HepG2 (cell line): ENCODE measurements at regions not wholly inside any gene's neighbourhood (a gene's known extent, or its start where the extent isn't known, plus 50 kb on each side); places are given as distances from the start of the nearest gene placed in this dataset.

Source experiments
- AFF4 ChIP-seq: sonication (generic); formaldehyde crosslinking; IDR thresholded peaks from 2 replicates; pipeline ENCODE4 v1.4.0; 2020; ENCODE audit warnings: missing genetic modification reagents
- AHR ChIP-seq: IDR thresholded peaks from 2 replicates; pipeline ENCODE4 v1.6.1; 2018; ENCODE audit warnings: missing genetic modification reagents, missing compliant biosample characterization
- ATF3 ChIP-seq: sonication (generic); formaldehyde crosslinking; IDR thresholded peaks from 2 replicates; pipeline ENCODE4 v1.4.0; 2020; ENCODE audit warnings: missing genetic modification reagents
- CREM ChIP-seq, 2 experiments: sonication (generic) in 1 of 2; formaldehyde crosslinking in 1 of 2; IDR thresholded peaks; 2 replicates each; pipeline versions ENCODE4 v1.4.0 to v1.6.1; 2016 to 2020; ENCODE audit warnings: antibody characterized with exemption in 1 of 2, mild to moderate bottlenecking in 1 of 2, missing genetic modification reagents in 1 of 2
- ELF3 ChIP-seq: IDR thresholded peaks from 2 replicates; pipeline ENCODE4 v1.6.1; 2016; ENCODE audit warnings: missing genetic modification reagents, missing compliant biosample characterization
- LCORL ChIP-seq, 2 experiments: fragments of 450-650 bp in 1 of 2; sonication (generic) in 1 of 2; formaldehyde crosslinking in 1 of 2; IDR thresholded peaks; 2 replicates each; pipeline versions ENCODE4 v1.5.0 to v1.6.1; 2017 to 2020; ENCODE audit warnings: antibody characterized with exemption in 1 of 2, missing genetic modification reagents in 1 of 2
- MEF2D ChIP-seq: sonication (generic); formaldehyde crosslinking; IDR thresholded peaks from 2 replicates; pipeline ENCODE4 v1.5.1; 2020; ENCODE audit warnings: mild to moderate bottlenecking, missing genetic modification reagents
- PPARG ChIP-seq: conservative IDR thresholded peaks from 2 replicates; pipeline ENCODE4 v1.6.1; 2016; ENCODE audit warnings: missing biosample characterization, missing genetic modification reagents
- TBX2 ChIP-seq: sonication (generic); formaldehyde crosslinking; IDR thresholded peaks from 2 replicates; pipeline ENCODE4 v1.5.0; 2020; ENCODE audit warnings: missing genetic modification reagents, mild to moderate bottlenecking, borderline replicate concordance
- ZBTB7A ChIP-seq: sonication (generic); formaldehyde crosslinking; IDR thresholded peaks from 2 replicates; pipeline ENCODE4 v1.8.0; 2022; ENCODE audit warnings: mild to moderate bottlenecking, missing genetic modification reagents
- ZBTB7B ChIP-seq: sonication (generic); formaldehyde crosslinking; IDR thresholded peaks from 2 replicates; pipeline ENCODE4 v1.4.0; 2020; ENCODE audit warnings: missing genetic modification reagents
- ZMAT3 ChIP-seq: sonication (generic); formaldehyde crosslinking; conservative IDR thresholded peaks from 2 replicates; pipeline ENCODE4 v1.7.0; 2021; ENCODE audit warnings: missing genetic modification reagents
- ZNF205 ChIP-seq: IDR thresholded peaks from 2 replicates; pipeline ENCODE4 v1.6.1; 2018; ENCODE audit warnings: missing biosample characterization, missing genetic modification reagents
- ZNF768 ChIP-seq: sonication (generic); formaldehyde crosslinking; IDR thresholded peaks from 2 replicates; pipeline ENCODE4 v1.4.0; 2020; ENCODE audit warnings: missing genetic modification reagents
- TF ChIP-seq, protein P1 (sequence below), 2 experiments: fragments of 450-650 bp in 1 of 2; sonication (generic) in 1 of 2; formaldehyde crosslinking in 1 of 2; IDR thresholded peaks; 2 replicates each; pipeline versions ENCODE4 v1.6.1 to v1.8.0; 2016 to 2022; ENCODE audit warnings: antibody characterized with exemption in 1 of 2, mild to moderate bottlenecking in 1 of 2, missing genetic modification reagents in 1 of 2

- TF ChIP-seq, protein P1, sequence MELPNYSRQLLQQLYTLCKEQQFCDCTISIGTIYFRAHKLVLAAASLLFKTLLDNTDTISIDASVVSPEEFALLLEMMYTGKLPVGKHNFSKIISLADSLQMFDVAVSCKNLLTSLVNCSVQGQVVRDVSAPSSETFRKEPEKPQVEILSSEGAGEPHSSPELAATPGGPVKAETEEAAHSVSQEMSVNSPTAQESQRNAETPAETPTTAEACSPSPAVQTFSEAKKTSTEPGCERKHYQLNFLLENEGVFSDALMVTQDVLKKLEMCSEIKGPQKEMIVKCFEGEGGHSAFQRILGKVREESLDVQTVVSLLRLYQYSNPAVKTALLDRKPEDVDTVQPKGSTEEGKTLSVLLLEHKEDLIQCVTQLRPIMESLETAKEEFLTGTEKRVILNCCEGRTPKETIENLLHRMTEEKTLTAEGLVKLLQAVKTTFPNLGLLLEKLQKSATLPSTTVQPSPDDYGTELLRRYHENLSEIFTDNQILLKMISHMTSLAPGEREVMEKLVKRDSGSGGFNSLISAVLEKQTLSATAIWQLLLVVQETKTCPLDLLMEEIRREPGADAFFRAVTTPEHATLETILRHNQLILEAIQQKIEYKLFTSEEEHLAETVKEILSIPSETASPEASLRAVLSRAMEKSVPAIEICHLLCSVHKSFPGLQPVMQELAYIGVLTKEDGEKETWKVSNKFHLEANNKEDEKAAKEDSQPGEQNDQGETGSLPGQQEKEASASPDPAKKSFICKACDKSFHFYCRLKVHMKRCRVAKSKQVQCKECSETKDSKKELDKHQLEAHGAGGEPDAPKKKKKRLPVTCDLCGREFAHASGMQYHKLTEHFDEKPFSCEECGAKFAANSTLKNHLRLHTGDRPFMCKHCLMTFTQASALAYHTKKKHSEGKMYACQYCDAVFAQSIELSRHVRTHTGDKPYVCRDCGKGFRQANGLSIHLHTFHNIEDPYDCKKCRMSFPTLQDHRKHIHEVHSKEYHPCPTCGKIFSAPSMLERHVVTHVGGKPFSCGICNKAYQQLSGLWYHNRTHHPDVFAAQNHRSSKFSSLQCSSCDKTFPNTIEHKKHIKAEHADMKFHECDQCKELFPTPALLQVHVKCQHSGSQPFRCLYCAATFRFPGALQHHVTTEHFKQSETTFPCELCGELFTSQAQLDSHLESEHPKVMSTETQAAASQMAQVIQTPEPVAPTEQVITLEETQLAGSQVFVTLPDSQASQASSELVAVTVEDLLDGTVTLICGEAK (IDR thresholded peaks at IDR 0.05): no peak
- TF ChIP-seq, protein P1 (CRISPR knock-in tag; IDR thresholded peaks at IDR 0.05): 0 out of 2 replicates have a peak, but pooled peaks have one; percentile 27
- TF ChIP-seq ZMAT3 (no peak), CREM (IDR thresholded peaks at IDR 0.05) (no peak), CREM (CRISPR knock-in tag; IDR thresholded peaks at IDR 0.05) (no peak), MEF2D (CRISPR knock-in tag) (peak; percentile 51; the same call in 1 of the 2 replicates), TBX2 (CRISPR knock-in tag) (0 out of 2 replicates have a peak, but pooled peaks have one; percentile 22), AHR (peak; percentile 32; the same call in 1 of the 2 replicates), ATF3 (no peak), ZBTB7B (CRISPR knock-in tag) (peak; percentile 25; the same call in 1 of the 2 replicates), LCORL (IDR thresholded peaks at IDR 0.05) (no peak), LCORL (CRISPR knock-in tag; IDR thresholded peaks at IDR 0.05) (peak; percentile 85), ZBTB7A (peak; percentile 68; the same call in 1 of the 2 replicates), ELF3 (CRISPR knock-in tag) (no peak), AFF4 (CRISPR knock-in tag) (no peak), ZNF205 (CRISPR knock-in tag) (no peak), ZNF768 (CRISPR knock-in tag) (peak; percentile 41), PPARG (CRISPR knock-in tag) (no peak)
Measured at GRCh38 chr20:50269091-50270033, 78.7 kb downstream of the CEBPB start (continued).
